Large intestine (tissue), 3 donors: ENCODE measurements at regions not wholly inside any gene's neighbourhood (a gene's known extent, or its start where the extent isn't known, plus 50 kb on each side); places are given as distances from the start of the nearest gene placed in this dataset.

Experiments used
- DNase-seq, 2 donors: peaks; one replicate each; pipeline versions ENCODE4 v3.0.0 to v3.0.0-alpha.2; 2013
- H3K27ac ChIP-seq: one replicate; pipeline ENCODE4 v1.5.1; 2013; ENCODE audit warnings: low read length
- H3K27me3 ChIP-seq: 2 replicates; pipeline ENCODE4 v1.6.1; 2013; ENCODE audit warnings: low read length; ENCODE audit not compliant: control insufficient read depth, insufficient read depth
- H3K36me3 ChIP-seq: 2 replicates; pipeline ENCODE4 v1.6.1; 2013; ENCODE audit warnings: low read length; ENCODE audit not compliant: control insufficient read depth, insufficient read depth
- H3K4me1 ChIP-seq: one replicate; pipeline ENCODE4 v1.6.1; 2013; ENCODE audit warnings: low read length; ENCODE audit not compliant: control insufficient read depth, insufficient read depth
- H3K4me3 ChIP-seq: one replicate; pipeline ENCODE4 v1.5.1; 2013; ENCODE audit warnings: low read length
- H3K9me3 ChIP-seq: one replicate; pipeline ENCODE4 v1.6.1; 2013; ENCODE audit warnings: mild to moderate bottlenecking, low read depth, low read length, moderate library complexity; ENCODE audit not compliant: control insufficient read depth
- WGBS: methylation state at CpG from one replicate; pipeline ENCODE4 v1.1.5; 2013; ENCODE audit warnings: low lambda C conversion rate; ENCODE audit not compliant: insufficient coverage; 5-methylcytosine and 5-hydroxymethylcytosine counted together

DNA sequence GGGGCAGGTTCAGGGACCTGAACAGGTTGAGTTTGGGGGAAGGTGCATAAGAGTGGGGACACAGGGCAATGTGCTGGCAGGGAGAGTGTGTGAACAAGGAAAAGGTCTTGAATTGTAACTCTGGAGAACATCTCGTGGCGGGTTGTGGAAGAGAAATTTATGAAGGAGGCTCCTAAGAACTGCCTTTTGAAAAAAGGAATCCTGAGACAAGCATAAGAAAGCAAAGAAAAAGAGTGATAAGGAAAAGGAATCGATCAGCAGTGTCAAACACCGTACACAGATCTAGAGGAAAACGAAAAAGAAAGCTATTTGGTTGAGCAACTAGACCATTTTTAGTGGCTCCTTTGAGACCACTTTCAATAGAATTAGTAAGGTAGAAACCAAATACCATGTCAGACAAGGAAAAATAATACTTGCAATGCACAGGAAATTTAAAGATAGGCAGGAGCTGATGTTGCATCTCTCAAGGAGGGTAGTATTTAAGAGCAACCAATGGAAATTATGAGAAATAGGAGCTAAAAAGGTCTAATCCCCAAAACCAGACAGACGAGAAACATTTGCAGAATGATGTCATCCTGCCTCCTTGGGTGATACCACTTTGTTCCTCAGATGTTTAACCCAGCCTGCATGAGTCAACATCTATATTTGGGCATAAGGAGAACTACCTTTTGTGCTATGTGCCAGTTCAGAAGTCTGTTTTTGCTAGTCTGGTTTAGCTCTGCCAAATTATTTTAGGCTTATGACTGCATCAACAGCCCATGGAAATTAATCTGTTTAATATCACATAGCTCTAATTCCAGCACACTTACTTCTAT lies 64.5 kb upstream of the STK38L start:
- peak in 1 of 2 donors; percentile 49 for DNase-seq
- Histone ChIP-seq H3K27me3 (no peaks in the 10 kb centered on the region), H3K27ac (peak overlapping the region; percentile 21), H3K4me3 (no peak overlapping the region), H3K9me3 (no peaks in the 10 kb centered on the region), H3K4me1 (no peaks in the 10 kb centered on the region), H3K36me3 (no peaks in the 10 kb centered on the region)
- 100% methylated on average over 5 of the region's 6 CpGs for WGBS

DNA sequence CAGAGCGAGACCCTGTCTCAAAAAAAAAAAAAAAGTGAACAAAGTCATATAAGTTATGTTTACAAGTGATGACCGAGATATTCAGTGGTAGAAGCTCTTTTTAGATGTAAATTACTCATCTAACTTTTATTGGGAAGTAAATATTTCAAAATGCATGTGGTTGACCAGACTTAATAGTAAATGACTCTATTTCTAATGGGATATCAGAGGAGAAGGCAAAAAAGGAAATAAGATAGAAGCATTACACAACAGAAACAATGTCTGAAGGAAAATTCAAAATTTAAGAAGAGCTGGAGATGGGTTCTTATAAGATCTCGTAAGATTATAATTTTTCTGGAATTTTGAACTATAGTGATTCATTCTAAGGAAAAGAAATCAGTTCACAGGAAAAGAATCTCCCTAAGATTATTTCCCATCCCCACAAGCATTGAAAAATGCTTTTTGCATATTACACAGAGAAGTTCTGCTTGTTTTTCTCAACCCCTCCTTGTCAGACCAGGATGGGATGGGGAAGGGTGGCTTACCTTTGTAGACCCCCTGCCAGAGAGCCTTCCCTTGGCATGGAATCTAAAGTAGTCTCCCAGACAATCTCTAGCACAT lies 63.1 kb upstream of the STK38L start:
- DNase-seq, result no peak
- Histone ChIP-seq H3K36me3 (no peaks in the 10 kb centered on the region), H3K4me3 (no peak overlapping the region), H3K27me3 (no peaks in the 10 kb centered on the region), H3K9me3 (no peaks in the 10 kb centered on the region), H3K27ac (no peak overlapping the region), H3K4me1 (no peaks in the 10 kb centered on the region)
- WGBS, result 82% methylated on average over 3 of the region's 3 CpGs

DNA sequence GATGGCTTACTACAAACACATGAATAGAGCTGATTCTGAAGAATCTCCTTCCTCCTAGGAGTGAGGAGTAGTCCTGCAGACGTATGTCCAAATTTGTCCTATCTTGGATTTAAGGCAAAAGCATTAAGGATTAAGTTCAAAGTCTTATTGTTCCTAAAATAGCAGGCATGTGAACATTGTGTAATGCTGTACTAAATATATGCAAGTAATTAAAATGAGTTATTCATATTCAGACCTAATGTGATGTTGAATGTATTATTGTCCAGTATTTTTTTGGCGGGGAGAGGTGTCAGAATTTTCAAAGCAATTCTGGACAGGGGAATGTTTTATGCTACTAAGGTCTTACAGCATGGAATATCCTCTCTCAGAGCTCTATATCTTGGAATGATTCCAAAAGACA lies 60.7 kb upstream of the STK38L start:
- no peak for DNase-seq

DNA sequence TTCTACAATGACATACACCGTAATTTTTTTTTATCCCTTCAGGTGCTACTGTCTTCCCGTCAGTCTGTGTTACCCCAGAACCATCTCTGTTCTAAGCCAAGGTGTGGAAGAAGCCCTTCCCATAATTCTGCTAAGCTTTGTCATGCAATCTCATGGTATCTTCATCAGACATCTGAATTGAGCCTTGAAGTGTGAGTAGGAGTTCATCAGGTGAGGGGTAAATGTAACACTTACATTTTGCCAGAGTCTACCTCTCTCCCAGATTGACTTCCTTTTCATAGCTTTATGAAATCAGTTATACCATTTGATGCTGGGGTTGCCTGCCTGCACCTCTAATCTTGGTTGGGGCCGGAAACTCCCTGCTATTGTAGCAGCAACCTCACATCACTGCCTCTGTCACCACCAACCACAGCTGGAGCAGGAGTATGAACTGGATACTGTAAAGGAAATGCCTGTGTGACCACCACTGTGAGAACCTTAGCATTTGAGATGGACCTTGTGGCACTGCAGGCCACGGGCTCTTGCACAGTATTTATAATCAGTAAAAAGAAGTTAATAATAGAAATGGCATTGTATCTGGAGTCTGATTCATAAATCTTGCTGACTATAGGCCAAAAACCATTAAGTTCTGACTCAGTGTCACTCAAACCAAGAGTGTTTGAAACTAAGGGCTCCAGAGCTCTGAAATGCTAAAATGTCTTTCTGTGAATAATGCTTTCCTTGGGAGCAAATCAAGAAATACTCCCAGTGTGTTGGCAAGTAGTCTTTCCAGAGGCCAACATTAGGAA lies 58.7 kb upstream of the STK38L start:
- no peak for DNase-seq
- no peak overlapping the region for H3K27ac ChIP-seq
- H3K4me3 ChIP-seq, result no peak overlapping the region
- H3K27me3 ChIP-seq, result no peaks in the 10 kb centered on the region
- no peaks in the 10 kb centered on the region for H3K9me3 ChIP-seq
- H3K4me1 ChIP-seq, result no peaks in the 10 kb centered on the region
- no CpG with 5 or more reads among the region's 4 CpGs for WGBS
- H3K36me3 ChIP-seq, result no peaks in the 10 kb centered on the region

More for the DNA sequence above, 60.7 kb upstream of the STK38L start:
- no peaks in the 10 kb centered on the region for H3K4me1 ChIP-seq
- H3K36me3 ChIP-seq, result no peaks in the 10 kb centered on the region
- no peak overlapping the region for H3K4me3 ChIP-seq
- no peak overlapping the region for H3K27ac ChIP-seq
- no CpG with 5 or more reads among the region's 2 CpGs for WGBS
- H3K9me3 ChIP-seq, result no peaks in the 10 kb centered on the region
- H3K27me3 ChIP-seq, result no peaks in the 10 kb centered on the region

DNA sequence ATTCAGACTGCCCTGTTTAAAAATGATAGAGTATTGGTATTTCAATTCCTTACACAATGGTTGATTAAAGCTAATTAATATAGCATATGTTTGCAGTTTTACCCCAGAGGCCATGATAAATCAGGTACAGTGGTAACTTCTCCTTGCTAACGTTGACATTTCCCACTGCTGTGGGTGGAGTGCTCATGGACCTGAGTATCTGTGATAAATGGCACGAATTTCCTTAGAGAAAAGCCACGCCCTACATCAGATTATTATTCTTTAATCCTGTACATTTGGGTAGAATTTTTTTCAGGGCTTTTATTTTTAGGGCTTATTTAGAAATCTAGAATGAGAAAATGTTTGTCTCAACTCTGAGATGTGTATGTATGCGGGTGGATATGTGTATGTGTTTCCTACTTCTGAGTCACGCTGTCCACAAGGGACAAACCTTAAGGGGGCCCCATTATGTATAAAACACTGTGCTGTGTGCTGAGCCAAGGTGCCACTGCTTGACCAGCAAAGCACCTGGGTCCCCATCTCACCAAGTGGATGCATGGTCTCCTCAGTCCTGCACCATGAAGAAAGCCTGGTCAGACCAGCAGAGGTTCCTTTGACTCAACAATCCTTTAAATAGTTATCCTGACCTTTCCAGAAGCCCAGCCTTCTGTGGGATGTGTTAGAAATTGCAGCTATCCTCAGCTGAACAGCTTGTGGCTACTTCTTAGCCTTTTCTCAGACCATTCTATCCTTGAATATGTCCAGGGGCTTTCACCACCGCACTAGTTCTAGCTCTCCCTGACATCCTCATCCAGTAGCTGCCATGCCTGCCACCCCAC lies 57.9 kb upstream of the STK38L start:
- no peaks in the 10 kb centered on the region for H3K4me1 ChIP-seq
- no peak overlapping the region for H3K27ac ChIP-seq
- no peaks in the 10 kb centered on the region for H3K36me3 ChIP-seq
- H3K27me3 ChIP-seq, result no peaks in the 10 kb centered on the region
- DNase-seq, result no peak
- H3K4me3 ChIP-seq, result no peak overlapping the region
- H3K9me3 ChIP-seq, result no peaks in the 10 kb centered on the region
- WGBS, result no CpG with 5 or more reads among the region's 6 CpGs

DNA sequence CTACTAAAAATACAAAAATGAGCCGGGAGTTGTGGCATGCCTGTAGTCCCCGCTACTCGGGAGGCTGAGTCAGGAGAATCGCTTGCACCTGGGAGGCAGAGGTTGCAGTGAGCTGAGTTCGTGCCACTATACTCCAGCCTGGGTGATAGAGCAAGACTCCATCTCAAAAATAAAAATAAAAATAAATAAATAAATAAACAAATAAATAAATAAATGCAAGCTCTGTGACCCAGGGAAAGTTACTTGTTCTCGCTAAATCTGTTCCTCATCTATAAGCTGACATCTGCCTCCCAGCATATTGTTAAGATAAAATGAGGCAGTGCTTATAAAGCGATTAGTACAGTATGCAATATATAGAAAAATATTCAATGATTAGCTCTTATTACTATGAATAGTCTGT lies 56.4 kb upstream of the STK38L start:
- no peak overlapping the region for H3K4me3 ChIP-seq
- no peaks in the 10 kb centered on the region for H3K27me3 ChIP-seq
- no peaks in the 10 kb centered on the region for H3K36me3 ChIP-seq
- 100% methylated on average over 1 of the region's 7 CpGs for WGBS
- DNase-seq, result no peak
- H3K27ac ChIP-seq, result no peak overlapping the region
- H3K4me1 ChIP-seq, result peaks cover 8% of the 10 kb centered on the region
- no peaks in the 10 kb centered on the region for H3K9me3 ChIP-seq

DNA sequence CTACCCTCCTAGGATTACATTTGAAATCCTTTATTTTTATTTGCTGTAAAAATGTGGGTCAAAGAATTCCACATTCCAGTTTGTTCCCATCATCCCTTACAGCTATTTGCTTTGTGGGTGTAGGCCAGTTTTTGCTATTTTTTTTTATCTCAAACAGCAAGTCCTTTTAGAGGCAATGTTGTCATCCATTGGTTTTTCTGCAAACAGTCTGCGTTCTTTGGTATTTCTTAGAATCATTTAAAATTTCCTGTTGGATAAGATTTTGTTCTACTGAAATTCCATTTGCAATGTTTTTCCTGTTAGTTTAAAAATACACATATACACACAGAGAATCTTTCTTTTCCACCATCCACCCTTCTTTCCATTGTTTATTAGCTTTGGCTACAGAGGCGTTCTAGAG lies 53.3 kb upstream of the STK38L start:
- H3K4me3 ChIP-seq, result no peak overlapping the region
- peak overlapping the region; percentile 30 for H3K27ac ChIP-seq
- no peaks in the 10 kb centered on the region for H3K27me3 ChIP-seq
- peaks cover 20% of the 10 kb centered on the region for H3K4me1 ChIP-seq
- 89% methylated on average over 1 of the region's 2 CpGs for WGBS
- H3K36me3 ChIP-seq, result no peaks in the 10 kb centered on the region
- peak in 1 of 2 donors; percentile 21 for DNase-seq
- H3K9me3 ChIP-seq, result no peaks in the 10 kb centered on the region

DNA sequence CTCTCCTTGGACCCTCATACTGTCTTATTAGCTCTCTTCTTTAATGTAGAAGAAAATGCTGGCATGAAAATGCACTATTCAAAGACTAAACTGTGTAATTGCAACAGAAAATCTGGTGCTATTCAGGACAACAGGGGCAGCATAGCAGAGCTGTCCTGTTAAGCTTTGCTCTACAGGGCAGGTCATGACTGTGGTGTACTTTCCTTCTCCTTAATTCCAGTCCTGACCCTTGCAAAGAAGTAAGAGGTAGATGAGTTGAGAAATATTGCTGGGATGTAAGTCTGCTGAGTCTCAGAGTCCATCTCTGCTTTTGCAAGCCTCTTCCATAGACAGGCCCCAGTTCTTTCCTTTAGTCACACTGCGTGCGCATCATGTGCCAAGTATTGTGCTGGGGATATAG lies 52.6 kb upstream of the STK38L start:
- WGBS, result no CpG with 5 or more reads among the region's 2 CpGs
- DNase-seq, result peak in 1 of 2 donors; percentile 44
- no peaks in the 10 kb centered on the region for H3K36me3 ChIP-seq
- peak overlapping the region; percentile 30 for H3K27ac ChIP-seq
- no peak overlapping the region for H3K4me3 ChIP-seq
- H3K9me3 ChIP-seq, result no peaks in the 10 kb centered on the region
- no peaks in the 10 kb centered on the region for H3K27me3 ChIP-seq
- H3K4me1 ChIP-seq, result peaks cover 20% of the 10 kb centered on the region

DNA sequence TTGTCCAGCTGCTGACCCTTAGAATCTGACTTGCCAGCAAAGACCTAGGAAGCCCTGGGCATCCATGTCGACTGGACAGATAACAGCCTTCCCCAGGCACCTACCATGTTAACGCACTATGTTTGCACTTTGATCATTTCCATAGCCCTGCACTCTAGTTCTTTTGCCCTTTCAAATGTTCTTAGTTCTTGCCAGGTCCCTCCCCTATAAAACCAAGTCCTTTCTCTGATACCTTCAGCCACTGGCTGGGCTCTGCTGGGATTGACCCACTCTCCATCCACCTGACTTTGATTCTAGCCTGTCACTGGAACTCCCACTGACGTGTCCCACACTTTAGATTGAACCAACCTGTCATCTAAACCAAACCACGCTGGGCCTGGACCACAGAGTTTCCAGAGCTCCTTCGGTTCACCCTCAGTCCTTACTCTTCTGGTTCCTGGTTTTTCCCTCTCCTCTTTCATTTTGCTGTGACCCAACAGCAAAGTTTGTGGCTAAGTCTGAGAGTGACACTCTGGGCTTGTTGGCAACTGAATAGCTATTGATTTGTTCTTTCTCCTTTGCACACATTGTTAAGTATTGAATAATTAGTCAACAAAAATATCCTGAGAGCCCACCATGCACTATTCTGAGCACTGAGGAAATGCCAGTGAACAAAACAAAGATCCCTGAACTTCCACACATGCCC lies 51.8 kb upstream of the STK38L start:
- no peaks in the 10 kb centered on the region for H3K36me3 ChIP-seq
- no peaks in the 10 kb centered on the region for H3K27me3 ChIP-seq
- peak in 1 of 2 donors; percentile 13 for DNase-seq
- H3K4me1 ChIP-seq, result peaks cover 20% of the 10 kb centered on the region
- WGBS, result 90% methylated on average over 2 of the region's 5 CpGs
- no peaks in the 10 kb centered on the region for H3K9me3 ChIP-seq
- H3K27ac ChIP-seq, result peak overlapping the region; percentile 67
- H3K4me3 ChIP-seq, result no peak overlapping the region
